ENCODE measurements at regions not wholly inside any gene's neighbourhood (a gene's known extent, or its start where the extent isn't known, plus 50 kb on each side); places are given as distances from the start of the nearest gene placed in this dataset.

DNA sequence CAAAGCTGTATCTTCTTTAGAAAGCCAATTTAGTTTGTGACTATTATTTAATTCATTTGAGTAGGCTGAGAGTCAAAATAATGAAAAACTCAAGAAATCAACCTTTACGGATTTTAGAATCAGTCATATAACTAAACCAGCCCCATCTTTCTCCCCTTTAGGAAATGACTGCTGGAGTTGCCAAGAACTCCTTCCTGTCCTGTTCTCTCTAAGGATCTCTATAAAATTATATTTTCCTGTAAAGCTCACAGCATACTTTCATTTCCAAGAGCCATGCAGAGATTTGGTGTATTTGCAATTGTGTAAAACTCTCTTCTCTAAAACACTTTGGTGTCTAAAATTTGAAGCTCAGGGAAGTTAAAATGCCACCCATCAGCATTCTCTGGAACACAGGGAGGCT lies 323.4 kb upstream of the GBE1 start:
- ATAC-seq (no peak), FAIRE-seq (no peak), DNase-seq (ENCODE audit: low read depth in 1 of 2, low spot score in 1 of 2) (no peak)
- POLR2A ChIA-PET = no interaction called here
- TF ChIP-seq ZSCAN20 (CRISPR knock-in tag; IDR thresholded peaks at IDR 0.05) = no peak
- TF ChIP-seq, protein P1, sequence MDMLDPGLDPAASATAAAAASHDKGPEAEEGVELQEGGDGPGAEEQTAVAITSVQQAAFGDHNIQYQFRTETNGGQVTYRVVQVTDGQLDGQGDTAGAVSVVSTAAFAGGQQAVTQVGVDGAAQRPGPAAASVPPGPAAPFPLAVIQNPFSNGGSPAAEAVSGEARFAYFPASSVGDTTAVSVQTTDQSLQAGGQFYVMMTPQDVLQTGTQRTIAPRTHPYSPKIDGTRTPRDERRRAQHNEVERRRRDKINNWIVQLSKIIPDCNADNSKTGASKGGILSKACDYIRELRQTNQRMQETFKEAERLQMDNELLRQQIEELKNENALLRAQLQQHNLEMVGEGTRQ (IDR thresholded peaks at IDR 0.05) = no peak
- no peak for TF ChIP-seq PHF8 (IDR thresholded peaks at IDR 0.05; ENCODE audit: borderline replicate concordance, low read depth)
- no peak for TF ChIP-seq POLR2AphosphoS2 (conservative IDR thresholded peaks at IDR 0.05; ENCODE audit: low read length)
- TF ChIP-seq, protein P2, sequence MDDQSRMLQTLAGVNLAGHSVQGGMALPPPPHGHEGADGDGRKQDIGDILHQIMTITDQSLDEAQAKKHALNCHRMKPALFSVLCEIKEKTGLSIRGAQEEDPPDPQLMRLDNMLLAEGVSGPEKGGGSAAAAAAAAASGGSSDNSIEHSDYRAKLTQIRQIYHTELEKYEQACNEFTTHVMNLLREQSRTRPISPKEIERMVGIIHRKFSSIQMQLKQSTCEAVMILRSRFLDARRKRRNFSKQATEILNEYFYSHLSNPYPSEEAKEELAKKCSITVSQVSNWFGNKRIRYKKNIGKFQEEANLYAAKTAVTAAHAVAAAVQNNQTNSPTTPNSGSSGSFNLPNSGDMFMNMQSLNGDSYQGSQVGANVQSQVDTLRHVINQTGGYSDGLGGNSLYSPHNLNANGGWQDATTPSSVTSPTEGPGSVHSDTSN (IDR thresholded peaks at IDR 0.05) = no peak
- no peak for TF ChIP-seq HOXA7 (CRISPR knock-in tag; IDR thresholded peaks at IDR 0.05)
- no peak for TF ChIP-seq RARB (CRISPR knock-in tag; IDR thresholded peaks at IDR 0.05)
- no peak for TF ChIP-seq HDAC2 (IDR thresholded peaks at IDR 0.05)
- no peak for TF ChIP-seq HOXB5 (CRISPR knock-in tag; IDR thresholded peaks at IDR 0.05)
- no peak for TF ChIP-seq RFX5 (IDR thresholded peaks at IDR 0.05)
- no peak overlapping the region for H3K27ac ChIP-seq
- H3K9me3 ChIP-seq = no peaks in the 10 kb centered on the region
- H3K4me1 ChIP-seq = no peaks in the 10 kb centered on the region
- H3K4me2 ChIP-seq = no peak overlapping the region
- 71% methylated on average over 1 of the region's 1 CpG for WGBS (ENCODE audit: missing lambda C conversion rate)
- CTCF ChIA-PET = interaction anchor here (0.8 to 1.1 kb wide), 2 partner anchors 15 to 163 kb away, joined by 3 read pairs; no protein-coding TSS in a partner anchor
- no peak overlapping the region for H3K4me3 ChIP-seq

DNA sequence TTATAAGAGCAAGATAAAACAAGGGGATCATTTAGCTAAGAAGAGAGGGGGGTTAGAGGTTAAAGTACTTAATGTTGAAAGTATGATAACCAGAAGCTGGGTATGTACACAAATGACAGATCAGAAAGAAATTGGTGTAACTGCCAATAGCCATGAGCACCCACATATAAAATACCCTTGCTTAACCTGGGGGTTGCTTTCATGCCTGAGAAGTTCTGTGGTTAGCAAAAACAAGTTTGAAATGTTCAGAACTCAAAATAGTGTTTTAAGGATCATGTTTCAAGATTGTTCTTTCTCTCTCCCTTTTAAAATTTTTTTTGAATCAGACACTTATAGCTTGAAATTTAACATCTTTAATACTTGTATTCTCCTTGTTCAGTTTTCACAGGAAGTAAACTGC lies 321.4 kb upstream of the GBE1 start:
- no peak for ATAC-seq
- FAIRE-seq = no peak
- Histone ChIP-seq H3K27ac (no peak overlapping the region), H3K9me3 (no peaks in the 10 kb centered on the region), H3K4me3 (no peak overlapping the region), H3K4me1 (no peaks in the 10 kb centered on the region), H3K4me2 (no peak overlapping the region)
- ChIA-PET CTCF (no interaction called here), POLR2A (no interaction called here)
- no peak for DNase-seq (ENCODE audit: low read depth in 1 of 2, low spot score in 1 of 2)
- TF ChIP-seq EP300 (IDR thresholded peaks at IDR 0.05) = no peak

DNA sequence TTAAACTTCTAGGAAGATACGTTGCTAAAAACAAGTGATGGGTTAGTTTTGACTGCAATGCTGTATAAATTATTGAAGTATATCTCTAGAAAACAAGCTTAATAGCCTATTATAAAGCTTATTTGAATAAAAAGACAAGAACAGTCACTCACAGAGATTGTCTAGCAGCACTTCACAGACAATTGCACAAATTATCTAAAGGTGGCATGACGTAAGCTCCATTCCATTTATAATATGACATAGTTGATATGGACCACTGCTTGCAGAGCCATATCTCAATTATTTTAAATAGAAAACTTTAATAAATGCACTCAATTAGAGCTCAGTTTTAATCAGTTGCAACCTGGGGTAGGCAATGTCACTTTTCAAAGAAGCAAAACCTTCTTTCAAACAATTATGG lies 319.9 kb upstream of the GBE1 start:
- DNase-seq (ENCODE audit: low read depth in 1 of 2, low spot score in 1 of 2) (no peak), FAIRE-seq (no peak), ATAC-seq (no peak)
- no peak overlapping the region for H3K4me3 ChIP-seq
- WGBS (ENCODE audit: missing lambda C conversion rate) = 74% methylated on average over 2 of the region's 2 CpGs
- H3K9me3 ChIP-seq = no peaks in the 10 kb centered on the region
- no peak for TF ChIP-seq NR3C1 (IDR thresholded peaks at IDR 0.05)
- no peak for TF ChIP-seq ZSCAN20 (CRISPR knock-in tag; IDR thresholded peaks at IDR 0.05)
- TF ChIP-seq RARB (CRISPR knock-in tag; IDR thresholded peaks at IDR 0.05) = no peak
- TF ChIP-seq HOXB13 (CRISPR knock-in tag; IDR thresholded peaks at IDR 0.05; ENCODE audit: low read depth) = no peak
- no peak for TF ChIP-seq HOXA7 (CRISPR knock-in tag; IDR thresholded peaks at IDR 0.05)
- no peak for TF ChIP-seq NPAS2 (CRISPR knock-in tag; IDR thresholded peaks at IDR 0.05; ENCODE audit: borderline replicate concordance)
- no peak for TF ChIP-seq FOSL2 (IDR thresholded peaks at IDR 0.05)
- no peak for TF ChIP-seq FOSL2 (CRISPR knock-in tag; IDR thresholded peaks at IDR 0.05)
- no peak for TF ChIP-seq CEBPB (IDR thresholded peaks at IDR 0.05)
- TF ChIP-seq, protein P3, sequence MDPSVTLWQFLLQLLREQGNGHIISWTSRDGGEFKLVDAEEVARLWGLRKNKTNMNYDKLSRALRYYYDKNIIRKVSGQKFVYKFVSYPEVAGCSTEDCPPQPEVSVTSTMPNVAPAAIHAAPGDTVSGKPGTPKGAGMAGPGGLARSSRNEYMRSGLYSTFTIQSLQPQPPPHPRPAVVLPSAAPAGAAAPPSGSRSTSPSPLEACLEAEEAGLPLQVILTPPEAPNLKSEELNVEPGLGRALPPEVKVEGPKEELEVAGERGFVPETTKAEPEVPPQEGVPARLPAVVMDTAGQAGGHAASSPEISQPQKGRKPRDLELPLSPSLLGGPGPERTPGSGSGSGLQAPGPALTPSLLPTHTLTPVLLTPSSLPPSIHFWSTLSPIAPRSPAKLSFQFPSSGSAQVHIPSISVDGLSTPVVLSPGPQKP (IDR thresholded peaks at IDR 0.05; ENCODE audit: low read depth, low read length) = no peak
- no peak for TF ChIP-seq RFX5 (IDR thresholded peaks at IDR 0.05)
- TF ChIP-seq ZNF302 (CRISPR knock-in tag; IDR thresholded peaks at IDR 0.05) = no peak
- no peak for TF ChIP-seq NFE2L2 (conservative IDR thresholded peaks at IDR 0.05; ENCODE audit: low read length)
- TF ChIP-seq CHD2 (IDR thresholded peaks at IDR 0.05; ENCODE audit: low read length, partially characterized antibody) = no peak
- no peak overlapping the region for H3K4me2 ChIP-seq
- ChIA-PET POLR2A (interaction anchor here (0.5 kb wide), 1 partner anchor 150 kb away, joined by 4 read pairs; no protein-coding TSS in a partner anchor), CTCF (interaction anchor here (1.2 kb wide), 1 partner anchor 8 kb away, joined by 3 read pairs; no protein-coding TSS in a partner anchor)
- H3K27ac ChIP-seq = no peak overlapping the region
- no peaks in the 10 kb centered on the region for H3K4me1 ChIP-seq
